H1 (cell line): ENCODE measurements at regions not wholly inside any gene's neighbourhood (a gene's known extent, or its start where the extent isn't known, plus 50 kb on each side); places are given as distances from the start of the nearest gene placed in this dataset.

Source experiments
- CTCF ChIA-PET: fragments of 300-600 bp; sonication (Branson Sonifier 250); formaldehyde crosslinking; loops from one replicate; lab custom pipeline; 2021; ENCODE audit not compliant: partially characterized antibody; lab: Charles Lee
- POLR2A ChIA-PET: fragments of 300-600 bp; sonication (Branson Sonifier 250); formaldehyde crosslinking; loops from one replicate; lab custom pipeline; 2021; ENCODE audit warnings: inconsistent platforms; ENCODE audit not compliant: partially characterized antibody; lab: Charles Lee
- DNase-seq, 2 experiments: peaks; one replicate each; pipeline versions ENCODE4 v3.0.0 to v3.0.0-alpha.2; 2010 to 2022; ENCODE audit warnings: low spot score in 2 of 2, low read depth in 1 of 2, mixed read lengths in 1 of 2
- FAIRE-seq: peaks from 2 replicates; lab custom pipeline; 2011; peaks lifted over from hg19 to GRCh38; lab: Jason Lieb, UNC
- H2AFZ ChIP-seq: 2 replicates; pipeline ENCODE4 v1.8.1; 2012; ENCODE audit warnings: low read length, inconsistent platforms
- H2AK5ac ChIP-seq: 2 replicates; pipeline ENCODE4 v1.6.1; 2013; ENCODE audit warnings: low read depth, low read length
- H2BK120ac ChIP-seq: replicated peaks from 2 replicates; pipeline ENCODE3; 2013; ENCODE audit warnings: low read depth, low read length, inconsistent platforms
- H2BK12ac ChIP-seq: 2 replicates; pipeline ENCODE4 v1.6.1; 2013; ENCODE audit warnings: low read depth, low read length
- H2BK15ac ChIP-seq: 2 replicates; pipeline ENCODE4 v1.6.1; 2013; ENCODE audit warnings: low read length
- H2BK20ac ChIP-seq: 2 replicates; pipeline ENCODE4 v1.6.1; 2013; ENCODE audit warnings: low read length
- H2BK5ac ChIP-seq: 2 replicates; pipeline ENCODE4 v1.6.1; 2013; ENCODE audit warnings: low read depth, low read length
- H3K14ac ChIP-seq: 2 replicates; pipeline ENCODE4 v1.6.1; 2013; ENCODE audit warnings: inconsistent platforms; ENCODE audit not compliant: insufficient read length
- H3K18ac ChIP-seq: 2 replicates; pipeline ENCODE4 v1.6.1; 2013; ENCODE audit warnings: low read length; ENCODE audit errors: extremely low read depth
- H3K23ac ChIP-seq: 2 replicates; pipeline ENCODE4 v1.6.1; 2013; ENCODE audit warnings: inconsistent platforms; ENCODE audit not compliant: insufficient read length
- H3K23me2 ChIP-seq: 2 replicates; pipeline ENCODE4 v1.6.1; 2013; ENCODE audit warnings: low read depth, low read length
- H3K27ac ChIP-seq: 2 replicates; pipeline ENCODE4 v1.6.1; 2011; ENCODE audit warnings: low read depth, low read length, inconsistent platforms
- H3K27me3 ChIP-seq, 4 experiments: replicated peaks in 1 of 4; 1 replicate in 1 of 4; 2 replicates in 3 of 4; pipeline versions ENCODE4 v1.6.1 to v1.8.1; 2011 to 2013; ENCODE audit warnings: low read length in 3 of 4, mild to moderate bottlenecking in 3 of 4, inconsistent platforms in 2 of 4, mixed read lengths in 2 of 4, moderate library complexity in 1 of 4; ENCODE audit not compliant: control insufficient read depth in 3 of 4, insufficient read depth in 3 of 4; ENCODE audit errors: extremely low read depth in 1 of 4
- H3K36me3 ChIP-seq, 4 experiments: 2 replicates each; pipeline versions ENCODE4 v1.6.1 to v1.8.1; 2011 to 2013; ENCODE audit warnings: mild to moderate bottlenecking in 4 of 4, low read length in 3 of 4, moderate library complexity in 2 of 4, control low read depth in 1 of 4, inconsistent platforms in 1 of 4; ENCODE audit not compliant: insufficient read depth in 4 of 4, control insufficient read depth in 2 of 4
- H3K4ac ChIP-seq: replicated peaks from 2 replicates; pipeline ENCODE3; 2013; ENCODE audit warnings: low read length, low read depth, mixed read lengths, inconsistent platforms; ENCODE audit not compliant: insufficient read length
- H3K4me1 ChIP-seq, 4 experiments: replicated peaks in 1 of 4; 1 replicate in 1 of 4; 2 replicates in 3 of 4; pipeline versions ENCODE4 v1.6.1 to v1.8.1; 2011 to 2013; ENCODE audit warnings: low read length in 3 of 4, inconsistent platforms in 2 of 4, mixed read lengths in 1 of 4; ENCODE audit not compliant: insufficient read depth in 4 of 4, control insufficient read depth in 3 of 4
- H3K4me2 ChIP-seq, 2 experiments: 2 replicates each; pipeline versions ENCODE4 v1.6.1 to v1.8.1; 2011 to 2013; ENCODE audit warnings: low read depth in 2 of 2, low read length in 2 of 2, control low read depth in 1 of 2, inconsistent platforms in 1 of 2, mild to moderate bottlenecking in 1 of 2; ENCODE audit not compliant: insufficient read depth in 1 of 2
- H3K4me3 ChIP-seq, 4 experiments: fragments of 200-600, 300-600 bp in 1 of 4; sonication (generic), shearing (Covaris generic), sonication (Bioruptor Twin) in 1 of 4; 2 replicates each; pipeline versions ENCODE4 v1.5.1 to v1.8.1; 2011 to 2016; ENCODE audit warnings: low read length in 4 of 4, low read depth in 3 of 4, control low read depth in 2 of 4, inconsistent platforms in 2 of 4, mild to moderate bottlenecking in 2 of 4, mixed read lengths in 1 of 4, moderate library complexity in 1 of 4; ENCODE audit not compliant: insufficient read depth in 2 of 4; ENCODE audit errors: extremely low read depth in 1 of 4
- H3K56ac ChIP-seq: replicated peaks from 2 replicates; pipeline ENCODE3; 2013; ENCODE audit warnings: low read depth, mild to moderate bottlenecking, mixed read lengths, low read length, inconsistent platforms; ENCODE audit not compliant: insufficient read length
- H3K79me1 ChIP-seq: 2 replicates; pipeline ENCODE4 v1.6.1; 2013; ENCODE audit warnings: low read depth, low read length, control low read depth
- H3K79me2 ChIP-seq, 2 experiments: 2 replicates each; pipeline versions ENCODE4 v1.6.1 to v1.8.1; 2012 to 2013; ENCODE audit warnings: low read length in 2 of 2, mild to moderate bottlenecking in 2 of 2, inconsistent platforms in 1 of 2; ENCODE audit not compliant: insufficient read depth in 2 of 2, control insufficient read depth in 1 of 2
- H3K9ac ChIP-seq, 4 experiments: replicated peaks in 1 of 4; 1 replicate in 1 of 4; 2 replicates in 3 of 4; pipeline versions ENCODE4 v1.6.1 to v1.8.1; 2011 to 2013; ENCODE audit warnings: low read depth in 3 of 4, low read length in 3 of 4, control low read depth in 2 of 4, mild to moderate bottlenecking in 2 of 4, moderate library complexity in 2 of 4, inconsistent platforms in 1 of 4; ENCODE audit errors: extremely low read depth in 1 of 4
- H3K9me3 ChIP-seq, 2 experiments: 2 replicates each; pipeline versions ENCODE4 v1.6.1 to v1.8.1; 2012 to 2013; ENCODE audit warnings: mild to moderate bottlenecking in 2 of 2, moderate library complexity in 2 of 2, control low read depth in 1 of 2, inconsistent platforms in 1 of 2, low read depth in 1 of 2, low read length in 1 of 2, mixed read lengths in 1 of 2; ENCODE audit not compliant: insufficient read depth in 2 of 2
- H4K20me1 ChIP-seq, 2 experiments: replicated peaks in 1 of 2; 2 replicates each; pipeline versions ENCODE3 to v1.8.1; 2011 to 2013; ENCODE audit warnings: inconsistent platforms in 2 of 2, low read length in 2 of 2, mild to moderate bottlenecking in 1 of 2; ENCODE audit not compliant: insufficient read depth in 2 of 2, control insufficient read depth in 1 of 2
- H4K5ac ChIP-seq: 2 replicates; pipeline ENCODE4 v1.6.1; 2013; ENCODE audit warnings: low read length, low read depth, mixed read lengths, inconsistent platforms; ENCODE audit not compliant: insufficient read length
- H4K8ac ChIP-seq: 2 replicates; pipeline ENCODE4 v1.8.0; 2013; ENCODE audit warnings: mild to moderate bottlenecking, moderate library complexity, low read length, inconsistent platforms; ENCODE audit not compliant: insufficient read depth; ENCODE audit errors: extremely low read depth
- H4K91ac ChIP-seq: replicated peaks from 2 replicates; pipeline ENCODE3; 2013; ENCODE audit warnings: low read length, mixed read lengths, inconsistent platforms; ENCODE audit not compliant: insufficient read length
- BCL11A ChIP-seq, 2 experiments: IDR thresholded peaks; one replicate each; pipeline ENCODE4 v1.6.1; 2011; ENCODE audit warnings: low read depth in 2 of 2, low read length in 2 of 2, mild to moderate bottlenecking in 2 of 2
- MAFK ChIP-seq: IDR thresholded peaks from 2 replicates; pipeline ENCODE4 v1.6.1; 2012; ENCODE audit warnings: low read depth, mild to moderate bottlenecking, improper control_type of control experiment, low read length
- POLR2A ChIP-seq, 2 experiments: IDR thresholded peaks; 1 replicate in 1 of 2; 2 replicates in 1 of 2; pipeline ENCODE4 v1.6.1; 2011; ENCODE audit warnings: low read depth in 2 of 2, low read length in 2 of 2, mild to moderate bottlenecking in 2 of 2; ENCODE audit errors: control extremely low read depth in 1 of 2
- RNF2 ChIP-seq: fragments of 200-900, 300-1000 bp; sonication (generic); IDR thresholded peaks from 2 replicates; pipeline ENCODE4 v1.7.1; 2016; ENCODE audit warnings: borderline replicate concordance, low read depth, mild to moderate bottlenecking, antibody characterized with exemption, low read length; ENCODE audit not compliant: poor library complexity, severe bottlenecking; ENCODE audit errors: missing control alignments
- SAP30 ChIP-seq: fragments of 300-600 bp; sonication (generic); IDR thresholded peaks from 2 replicates; pipeline ENCODE4 v1.7.1; 2012; ENCODE audit warnings: low read length, moderate library complexity, mild to moderate bottlenecking, inconsistent platforms; ENCODE audit not compliant: insufficient read depth, insufficient replicate concordance
- SIX5 ChIP-seq: IDR thresholded peaks from 2 replicates; pipeline ENCODE4 v1.6.1; 2011; ENCODE audit warnings: mild to moderate bottlenecking, low read depth, low read length
- WGBS, 2 experiments: shearing (Covaris generic) in 1 of 2; methylation state at CpG; one replicate each; pipeline versions ENCODE4 v1.1.6 to v1.1.7; 2013 to 2015; ENCODE audit warnings: low lambda C conversion rate in 2 of 2, mixed read lengths in 2 of 2, inconsistent platforms in 1 of 2, low coverage in 1 of 2, missing lambda C conversion rate in 1 of 2; ENCODE audit not compliant: insufficient replicate concordance in 2 of 2, insufficient coverage in 1 of 2, insufficient read length in 1 of 2; ENCODE audit errors: extremely low coverage in 1 of 2, missing lambda C conversion rate in 1 of 2; 5-methylcytosine and 5-hydroxymethylcytosine counted together
- TF ChIP-seq, protein P1 (sequence below): IDR thresholded peaks from 2 replicates; pipeline ENCODE4 v1.6.1; 2012; ENCODE audit warnings: inconsistent platforms

DNA sequence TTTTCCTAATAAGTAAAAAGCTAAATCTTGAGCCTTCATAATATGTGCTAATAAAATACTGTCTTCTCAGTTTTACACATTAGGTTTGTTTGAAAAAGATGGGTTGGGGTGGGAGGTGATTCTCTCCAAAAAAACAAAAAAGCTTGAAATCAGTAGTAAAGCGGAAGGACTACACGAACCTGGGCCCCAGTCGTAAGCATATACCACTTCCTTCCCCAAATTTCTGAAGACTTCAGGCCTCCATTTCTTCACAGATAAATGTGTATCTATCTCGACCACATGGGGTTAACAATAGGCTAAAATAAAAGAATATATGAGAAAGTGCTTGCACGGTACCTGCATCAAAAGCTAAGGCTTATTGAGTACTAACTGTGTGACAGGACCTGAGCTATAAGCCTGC is 51.6 kb upstream of the PAX2 start:
- no peak overlapping the region for H2AFZ ChIP-seq
- H3K79me1 ChIP-seq = no peaks in the 10 kb centered on the region
- H4K8ac ChIP-seq = no peak overlapping the region
- DNase-seq (no peak), FAIRE-seq (no peak)
- POLR2A ChIA-PET = interaction anchor here (1.4 kb wide), 1 partner anchor 17 kb away, joined by 3 read pairs; no protein-coding TSS in a partner anchor
- peaks cover 0 to 3% (median 2%) of the 10 kb centered on the region in 4 experiments; a peak in 4 of 7 replicates for H3K27me3 ChIP-seq
- no peak overlapping the region for H3K4ac ChIP-seq
- no peak overlapping the region for H3K56ac ChIP-seq
- no peak overlapping the region for H4K91ac ChIP-seq
- 82% methylated on average over 5 of the region's 5 CpGs; no CpG with 5 or more reads in 1 of the 2 experiments for WGBS, 2 experiments
- no peaks in the 10 kb centered on the region for H3K36me3 ChIP-seq
- H3K9me3 ChIP-seq = no peaks in the 10 kb centered on the region
- no peak overlapping the region for H3K18ac ChIP-seq
- H2BK5ac ChIP-seq = no peak overlapping the region
- H3K79me2 ChIP-seq = no peaks in the 10 kb centered on the region
- no peaks in the 10 kb centered on the region for H3K4me1 ChIP-seq
- no peak overlapping the region for H3K4me2 ChIP-seq
- no peak for TF ChIP-seq POLR2A (IDR thresholded peaks at IDR 0.05; ENCODE audit: control extremely low read depth in 1 of 2, low read depth in 2 of 2, low read length in 2 of 2)
- no peak for TF ChIP-seq SIX5
- TF ChIP-seq RNF2 = no peak
- TF ChIP-seq SAP30 = no peak
- TF ChIP-seq, protein P1, sequence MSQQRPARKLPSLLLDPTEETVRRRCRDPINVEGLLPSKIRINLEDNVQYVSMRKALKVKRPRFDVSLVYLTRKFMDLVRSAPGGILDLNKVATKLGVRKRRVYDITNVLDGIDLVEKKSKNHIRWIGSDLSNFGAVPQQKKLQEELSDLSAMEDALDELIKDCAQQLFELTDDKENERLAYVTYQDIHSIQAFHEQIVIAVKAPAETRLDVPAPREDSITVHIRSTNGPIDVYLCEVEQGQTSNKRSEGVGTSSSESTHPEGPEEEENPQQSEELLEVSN = no peak
- TF ChIP-seq MAFK = no peak
- TF ChIP-seq BCL11A (IDR thresholded peaks at IDR 0.05; ENCODE audit: low read depth in 2 of 2, low read length in 2 of 2) = no peak
- H3K23me2 ChIP-seq = no peaks in the 10 kb centered on the region
- H3K4me3 ChIP-seq = no peak overlapping the region
- H4K20me1 ChIP-seq = no peaks in the 10 kb centered on the region
- no peak overlapping the region for H3K27ac ChIP-seq
- H2BK120ac ChIP-seq = no peak overlapping the region
- H3K14ac ChIP-seq = no peak overlapping the region
- H2BK20ac ChIP-seq = no peak overlapping the region
- no peak overlapping the region for H4K5ac ChIP-seq
- H2BK12ac ChIP-seq = no peak overlapping the region
- no peak overlapping the region for H3K9ac ChIP-seq
- no peak overlapping the region for H2AK5ac ChIP-seq
- H3K23ac ChIP-seq = no peak overlapping the region
- CTCF ChIA-PET = interaction anchor here (0.9 to 2.5 kb wide), 7 partner anchors 30 to 400 kb away, joined by 3 to 6 read pairs (median 3); no protein-coding TSS in a partner anchor
- no peak overlapping the region for H2BK15ac ChIP-seq
